Activated T-cell treated with anti-CD3 and anti-CD28 coated beads, Interleukin-2, amount 50 U/mL, for 24 hours (primary cell): ENCODE measurements at regions not wholly inside any gene's neighbourhood (a gene's known extent, or its start where the extent isn't known, plus 50 kb on each side); places are given as distances from the start of the nearest gene placed in this dataset.

Source experiments
- DNase-seq: peaks from one replicate; pipeline ENCODE4 v3.0.0-alpha.2; 2020
- H3K27ac Mint-ChIP-seq: 2 replicates; pipeline ENCODE4 v1.8.0; 2020; ENCODE audit warnings: mild to moderate bottlenecking, mixed read lengths
- H3K27me3 Mint-ChIP-seq: 2 replicates; pipeline ENCODE4 v1.8.0; 2020; ENCODE audit warnings: mixed read lengths
- H3K36me3 Mint-ChIP-seq: 2 replicates; pipeline ENCODE4 v1.8.0; 2020; ENCODE audit warnings: low read depth, mixed read lengths
- H3K4me1 Mint-ChIP-seq: 2 replicates; pipeline ENCODE4 v1.8.0; 2020; ENCODE audit warnings: low read depth, mixed read lengths
- H3K4me3 Mint-ChIP-seq: 2 replicates; pipeline ENCODE4 v1.8.0; 2020; ENCODE audit warnings: mild to moderate bottlenecking, moderate library complexity, mixed read lengths
- H3K9me3 Mint-ChIP-seq: 2 replicates; pipeline ENCODE4 v1.8.0; 2020; ENCODE audit warnings: mixed read lengths

DNA sequence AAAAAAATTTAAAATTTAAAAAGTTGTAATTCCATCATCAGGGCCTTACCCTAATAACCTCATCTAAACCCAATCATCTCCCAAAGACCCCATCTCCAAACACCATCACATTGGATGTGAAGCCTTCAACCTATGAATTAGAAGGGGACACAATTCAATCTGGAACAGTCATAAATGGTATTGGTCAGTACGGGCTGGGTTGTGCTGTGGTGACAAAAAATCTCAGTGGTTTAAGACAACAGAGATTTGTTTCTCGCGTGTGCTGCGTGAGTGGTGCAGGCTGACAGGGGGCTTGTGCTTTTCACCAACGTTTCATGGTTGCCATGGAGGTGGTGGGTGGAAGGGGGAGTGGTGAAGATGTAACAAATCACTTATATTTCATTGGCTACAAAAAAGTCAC lies 174.5 kb downstream of the INHBB start:
- H3K9me3 Mint-ChIP-seq = no peaks in the 10 kb centered on the region
- DNase-seq = no peak
- no peaks in the 10 kb centered on the region for H3K4me1 Mint-ChIP-seq
- peaks cover 30% of the 10 kb centered on the region for H3K27me3 Mint-ChIP-seq
- H3K27ac Mint-ChIP-seq = no peak overlapping the region
- no peaks in the 10 kb centered on the region for H3K36me3 Mint-ChIP-seq
- H3K4me3 Mint-ChIP-seq = no peak overlapping the region

DNA sequence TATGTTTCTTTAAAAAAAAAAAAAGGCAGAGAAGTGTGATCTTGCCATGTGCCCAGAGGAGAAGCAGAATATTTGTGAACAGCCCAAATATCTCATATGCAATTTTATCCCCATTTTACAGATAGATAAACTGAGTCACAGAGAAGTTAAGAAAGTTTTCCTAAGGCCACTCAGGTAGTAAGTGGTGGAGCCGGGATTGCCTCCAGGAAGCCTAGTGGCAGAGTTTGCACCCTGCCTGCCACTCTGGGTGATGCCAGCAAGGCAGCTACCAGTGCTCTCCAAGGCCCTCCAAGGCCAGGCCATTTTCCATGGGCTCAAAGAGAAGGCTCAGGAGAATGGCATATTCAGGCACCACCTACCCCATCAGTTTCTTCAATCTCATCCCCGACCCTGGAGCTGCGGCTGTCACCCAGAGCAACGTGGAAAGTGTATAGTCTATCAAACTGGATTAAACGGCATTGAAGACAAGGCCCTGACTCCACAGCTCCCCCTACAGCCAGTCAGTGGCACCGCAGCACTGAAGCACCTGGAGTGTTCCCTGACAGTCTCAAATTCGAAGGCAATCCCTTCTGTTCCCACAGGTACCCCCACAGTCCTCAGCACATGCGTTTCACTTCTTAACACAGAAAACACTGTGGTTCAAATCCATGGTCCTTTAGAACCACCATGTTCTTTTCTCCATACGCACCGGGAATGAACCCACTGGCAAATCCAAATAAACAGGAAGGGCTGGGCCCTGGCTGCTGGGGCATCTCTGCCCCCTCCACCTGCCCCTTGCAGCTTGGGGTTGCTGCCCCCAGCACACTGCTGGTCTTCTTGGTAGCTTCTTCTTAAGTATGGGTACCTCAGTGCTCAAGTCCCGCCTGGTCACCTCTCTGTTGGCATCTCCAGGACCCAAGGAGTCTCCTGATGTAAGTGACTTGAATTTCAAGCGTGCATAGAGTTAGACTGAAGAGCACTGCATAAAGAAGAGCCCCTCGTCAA lies 175.3 kb downstream of the INHBB start:
- Mint-ChIP-seq H3K27me3 (peaks cover 30% of the 10 kb centered on the region), H3K4me3 (no peak overlapping the region), H3K4me1 (no peaks in the 10 kb centered on the region), H3K36me3 (no peaks in the 10 kb centered on the region), H3K9me3 (no peaks in the 10 kb centered on the region), H3K27ac (no peak overlapping the region)
- peak; percentile 33 for DNase-seq

DNA sequence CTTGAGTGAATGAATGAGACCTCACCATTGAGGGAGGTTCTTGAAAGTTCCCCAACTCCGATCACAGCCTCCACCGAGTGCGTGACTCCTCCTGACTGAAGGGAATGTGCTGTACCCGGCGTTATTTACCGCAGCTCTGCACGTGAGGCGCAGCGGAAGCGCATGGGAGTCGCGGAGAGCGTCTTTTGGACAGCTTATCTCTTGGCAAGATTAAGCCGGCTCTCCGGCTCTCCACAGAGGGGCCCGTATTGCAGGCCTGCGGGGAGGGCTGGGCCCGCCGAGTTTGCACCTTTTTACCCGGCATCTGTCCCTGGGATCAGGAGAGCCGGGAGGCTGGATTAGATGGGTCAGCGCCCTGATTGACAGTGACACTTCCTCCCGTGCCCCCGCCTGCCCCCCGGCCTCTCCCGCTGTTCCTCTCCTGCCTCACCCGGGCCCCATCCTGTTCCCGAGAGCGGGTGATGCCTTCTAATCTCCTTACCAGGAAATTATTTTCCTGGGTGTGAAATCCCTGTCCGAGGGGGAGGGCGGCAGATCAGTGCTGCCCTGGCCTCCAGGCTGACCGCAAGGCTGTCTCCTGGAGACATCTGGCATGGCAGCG lies 176.3 kb downstream of the INHBB start:
- Mint-ChIP-seq H3K27me3 (peaks cover 28% of the 10 kb centered on the region), H3K9me3 (no peaks in the 10 kb centered on the region), H3K4me3 (no peak overlapping the region), H3K4me1 (no peaks in the 10 kb centered on the region), H3K27ac (no peak overlapping the region), H3K36me3 (no peaks in the 10 kb centered on the region)
- DNase-seq = no peak

DNA sequence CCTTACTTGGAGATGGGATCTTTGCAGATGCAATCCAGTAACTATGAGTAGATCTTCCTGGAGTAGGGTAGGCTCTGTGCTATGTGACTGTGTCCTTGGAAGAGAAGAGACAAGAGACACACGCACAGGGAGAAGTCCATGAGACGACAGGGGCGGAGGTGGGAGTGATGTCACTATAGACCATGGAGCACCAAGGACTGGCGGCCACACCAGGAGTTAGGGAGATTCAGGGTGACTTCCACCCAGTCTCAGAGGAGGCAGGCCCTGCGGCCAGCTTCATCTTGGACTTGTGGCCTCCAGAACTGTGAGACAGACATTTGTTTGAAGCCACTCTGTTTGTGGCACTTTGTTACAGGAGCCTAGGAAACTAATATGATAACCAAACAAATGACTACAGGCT lies 177.8 kb downstream of the INHBB start:
- no peaks in the 10 kb centered on the region for H3K9me3 Mint-ChIP-seq
- H3K4me3 Mint-ChIP-seq = no peak overlapping the region
- no peaks in the 10 kb centered on the region for H3K36me3 Mint-ChIP-seq
- peaks cover 19% of the 10 kb centered on the region for H3K27me3 Mint-ChIP-seq
- H3K27ac Mint-ChIP-seq = no peak overlapping the region
- H3K4me1 Mint-ChIP-seq = no peaks in the 10 kb centered on the region
- no peak for DNase-seq

DNA sequence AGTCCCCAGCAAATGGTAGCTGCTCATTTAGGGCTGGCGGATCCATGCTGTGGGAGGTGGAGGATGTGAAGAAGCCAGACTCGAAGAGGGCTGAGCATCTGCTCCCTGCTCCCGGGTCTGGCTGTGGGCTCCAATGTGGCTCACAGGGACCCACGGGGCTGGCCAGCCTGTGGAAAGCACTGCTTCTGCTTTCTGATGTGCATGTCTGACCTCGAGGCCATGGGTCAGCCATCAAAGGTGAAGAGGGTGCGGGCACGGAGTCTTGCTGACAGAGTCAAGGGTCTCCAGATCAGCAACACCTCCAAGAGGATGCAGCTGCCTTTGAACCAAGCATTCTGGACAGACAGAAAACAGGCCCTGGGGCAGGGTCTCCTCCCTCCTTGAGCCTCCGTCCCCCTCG lies 178.2 kb downstream of the INHBB start:
- H3K27me3 Mint-ChIP-seq = peaks cover 19% of the 10 kb centered on the region
- no peak for DNase-seq

DNA sequence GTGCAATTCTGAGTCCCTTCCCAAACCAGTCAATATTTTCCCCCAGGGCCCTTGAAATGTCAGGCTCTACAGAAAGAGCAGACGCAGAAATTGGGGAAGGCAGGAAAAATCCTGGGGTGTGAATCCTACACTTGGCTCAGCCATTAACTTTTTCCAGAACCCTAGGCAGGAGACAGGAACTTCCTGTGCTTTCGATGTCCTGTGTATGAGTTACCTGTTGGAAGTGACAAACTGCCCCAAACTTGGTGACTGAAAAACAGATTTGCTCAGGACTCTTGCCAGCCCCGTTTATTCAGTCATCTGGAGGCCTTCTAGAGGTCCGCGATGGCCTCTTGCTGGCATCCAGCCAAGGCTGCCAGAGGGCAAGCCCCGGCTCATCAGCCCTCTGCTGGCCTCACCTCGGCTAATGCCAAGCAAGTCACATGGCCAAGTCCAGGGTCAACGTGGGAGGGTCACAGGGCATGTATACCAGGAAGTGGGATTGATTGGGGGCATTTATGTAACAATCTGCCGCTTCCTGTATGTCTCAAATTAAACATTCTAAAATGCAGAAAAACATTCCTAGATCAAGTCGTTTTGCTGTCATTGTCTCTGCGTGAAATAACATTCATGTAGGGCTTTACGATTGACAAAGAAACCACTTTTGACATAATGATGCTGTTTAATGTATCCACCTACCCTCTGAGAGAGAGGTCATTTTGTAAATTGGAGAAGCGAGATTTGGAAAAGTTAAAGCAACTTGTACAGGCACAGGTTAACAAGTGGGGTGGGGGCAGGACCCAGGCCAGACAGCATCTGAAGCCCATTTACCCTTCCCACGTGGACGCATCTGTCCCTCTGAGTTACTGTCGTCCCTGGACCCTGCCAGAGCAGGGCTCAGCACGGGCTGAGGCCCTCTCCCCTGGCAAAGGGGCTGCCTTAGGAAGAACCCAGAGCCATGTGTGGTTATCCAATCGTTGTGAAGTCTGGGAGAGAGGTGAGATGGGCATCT lies 179.4 kb downstream of the INHBB start:
- Mint-ChIP-seq H3K27me3 (peaks cover 19% of the 10 kb centered on the region), H3K4me3 (no peak overlapping the region), H3K9me3 (no peaks in the 10 kb centered on the region)

More for the DNA sequence above, 178.2 kb downstream of the INHBB start:
- Mint-ChIP-seq H3K4me3 (no peak overlapping the region), H3K4me1 (no peaks in the 10 kb centered on the region), H3K27ac (no peak overlapping the region), H3K36me3 (no peaks in the 10 kb centered on the region), H3K9me3 (no peaks in the 10 kb centered on the region)

DNA sequence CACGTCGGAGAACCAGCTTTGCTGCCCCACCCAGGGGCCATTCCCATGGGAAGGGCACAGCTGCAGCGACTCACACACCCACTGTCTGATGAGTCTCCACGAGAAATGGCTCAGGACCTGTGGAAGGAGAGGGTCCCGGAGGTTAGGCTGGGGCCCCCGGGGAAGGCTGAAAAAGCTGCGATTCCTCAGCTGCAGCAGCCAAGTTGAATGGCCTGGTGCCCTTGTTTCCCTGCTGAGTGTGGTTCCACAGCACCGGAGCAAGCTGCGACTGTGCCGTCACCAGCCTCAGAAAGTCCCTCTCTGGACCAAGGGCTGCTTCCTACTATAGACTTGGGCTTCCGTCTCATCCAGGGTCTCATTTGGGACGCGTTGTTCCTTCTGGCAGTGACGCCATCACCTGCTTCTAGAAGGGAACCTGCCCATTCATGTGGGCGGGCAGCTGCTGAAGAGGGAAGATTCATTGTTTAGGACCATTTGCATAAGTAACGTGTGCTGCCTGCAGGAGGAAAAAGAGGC lies 180.2 kb downstream of the INHBB start:
- no peak overlapping the region for H3K4me3 Mint-ChIP-seq

More for the DNA sequence above, 179.4 kb downstream of the INHBB start:
- no peak for DNase-seq
- Mint-ChIP-seq H3K36me3 (no peaks in the 10 kb centered on the region), H3K4me1 (no peaks in the 10 kb centered on the region), H3K27ac (no peak overlapping the region)

DNA sequence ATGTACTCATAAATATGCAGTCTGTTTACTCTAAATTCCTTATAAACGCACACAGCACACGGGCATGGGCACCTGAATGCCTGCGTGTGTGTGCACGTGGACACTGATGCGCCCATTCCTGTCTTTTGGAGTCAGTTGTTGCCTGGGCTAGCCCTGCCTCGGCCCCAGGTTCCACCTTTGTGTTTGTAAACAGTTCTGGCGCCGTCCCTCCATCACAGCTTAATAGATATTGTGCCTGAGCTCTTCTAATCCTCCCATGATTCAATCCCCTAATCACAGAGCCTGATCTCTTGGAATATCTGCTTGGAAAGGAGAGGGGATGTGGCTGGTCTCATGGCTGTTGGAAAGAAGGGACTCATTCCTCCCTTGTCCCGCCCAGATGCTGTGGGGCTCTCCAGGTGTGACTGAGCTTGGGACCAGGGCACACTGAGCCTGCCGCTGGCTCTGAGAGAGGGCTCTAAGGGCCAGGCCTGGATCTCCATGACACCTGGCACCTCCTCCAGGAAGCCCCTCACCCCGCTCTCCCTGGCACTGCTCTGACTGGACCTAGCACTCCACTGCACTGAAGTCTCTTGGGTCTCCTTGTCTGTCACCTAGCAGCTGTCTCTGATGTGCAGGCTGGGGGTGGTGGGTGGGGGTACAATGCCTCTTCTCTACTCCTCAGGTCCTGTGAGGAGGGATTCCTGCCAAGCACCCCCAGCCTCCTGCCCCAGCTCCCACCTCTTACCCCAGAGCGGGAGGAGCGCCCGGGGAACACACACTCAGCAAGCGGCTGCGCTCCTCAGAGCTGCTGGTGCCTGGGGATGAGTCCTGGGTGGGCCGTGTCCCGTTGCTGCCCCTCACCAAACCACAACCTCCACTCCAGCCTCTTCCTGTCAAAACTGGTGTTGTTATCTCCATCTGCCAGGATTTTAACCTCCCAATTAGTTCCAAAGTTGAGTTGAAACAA lies 181.3 kb downstream of the INHBB start:
- H3K27me3 Mint-ChIP-seq = peaks cover 6% of the 10 kb centered on the region
- H3K4me3 Mint-ChIP-seq = no peak overlapping the region
- no peaks in the 10 kb centered on the region for H3K9me3 Mint-ChIP-seq

More for the DNA sequence above, 180.2 kb downstream of the INHBB start:
- Mint-ChIP-seq H3K36me3 (no peaks in the 10 kb centered on the region), H3K27ac (no peak overlapping the region), H3K27me3 (peaks cover 15% of the 10 kb centered on the region), H3K4me1 (no peaks in the 10 kb centered on the region), H3K9me3 (no peaks in the 10 kb centered on the region)
- no peak for DNase-seq

DNA sequence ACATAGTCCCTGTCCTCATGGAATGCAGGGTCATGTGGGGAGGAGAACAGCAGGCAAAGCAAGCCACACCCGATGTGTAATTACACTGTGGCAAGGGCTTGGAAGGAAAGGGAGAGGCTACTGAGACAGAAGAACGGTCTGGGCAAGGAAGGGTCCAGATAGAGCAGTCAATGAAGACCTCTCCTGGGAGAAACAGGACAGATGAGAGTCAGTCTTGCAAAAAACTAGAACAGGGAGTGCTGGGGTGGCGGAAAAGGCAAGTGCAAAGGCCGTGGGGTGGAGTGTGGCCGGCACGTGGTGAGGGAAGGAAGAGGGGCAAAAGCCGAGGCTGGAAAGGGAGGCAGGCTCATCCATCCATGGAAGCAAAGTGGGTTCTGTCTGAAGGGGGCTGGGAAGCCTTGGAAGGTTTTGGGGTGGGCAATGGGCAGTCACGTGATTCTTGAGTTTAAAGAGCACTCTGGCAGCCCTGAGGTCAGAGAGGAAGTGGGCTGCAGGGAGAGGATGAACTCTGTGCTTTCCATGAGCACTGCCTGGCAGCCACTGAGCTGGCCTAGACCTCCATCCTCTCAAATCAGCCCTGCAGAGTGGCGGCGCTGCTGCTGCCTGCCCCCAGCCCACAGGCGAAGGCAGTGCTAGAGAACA lies 182.2 kb downstream of the INHBB start:
- no peaks in the 10 kb centered on the region for H3K9me3 Mint-ChIP-seq
- DNase-seq = no peak
- H3K36me3 Mint-ChIP-seq = no peaks in the 10 kb centered on the region
- H3K4me3 Mint-ChIP-seq = no peak overlapping the region
- H3K27ac Mint-ChIP-seq = no peak overlapping the region
- peaks cover 6% of the 10 kb centered on the region for H3K27me3 Mint-ChIP-seq
- H3K4me1 Mint-ChIP-seq = no peaks in the 10 kb centered on the region

More for the DNA sequence above, 181.3 kb downstream of the INHBB start:
- Mint-ChIP-seq H3K4me1 (no peaks in the 10 kb centered on the region), H3K36me3 (no peaks in the 10 kb centered on the region), H3K27ac (no peak overlapping the region)
- DNase-seq = no peak

DNA sequence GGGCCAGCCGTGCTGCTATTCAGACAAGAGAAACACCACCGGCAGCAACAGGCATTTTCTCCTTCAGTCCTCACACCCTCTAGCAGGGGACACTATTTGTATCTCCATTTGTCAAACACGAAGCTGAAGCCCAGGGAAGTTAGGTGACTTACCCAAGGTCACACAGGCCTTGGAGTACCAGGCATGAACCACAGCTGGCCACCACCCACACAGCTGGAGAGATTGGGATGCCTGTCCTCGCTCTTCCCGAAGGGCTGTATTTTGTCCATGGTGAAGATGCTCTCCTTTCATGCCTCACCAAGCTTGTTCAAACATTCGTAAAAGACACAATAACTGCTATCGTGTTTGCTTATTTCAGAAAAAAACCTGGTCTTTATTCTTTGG lies 182.7 kb downstream of the INHBB start:
- no peak for DNase-seq
- Mint-ChIP-seq H3K9me3 (no peaks in the 10 kb centered on the region), H3K4me1 (no peaks in the 10 kb centered on the region), H3K27ac (no peak overlapping the region), H3K27me3 (peaks cover 5% of the 10 kb centered on the region), H3K36me3 (no peaks in the 10 kb centered on the region), H3K4me3 (no peak overlapping the region)

DNA sequence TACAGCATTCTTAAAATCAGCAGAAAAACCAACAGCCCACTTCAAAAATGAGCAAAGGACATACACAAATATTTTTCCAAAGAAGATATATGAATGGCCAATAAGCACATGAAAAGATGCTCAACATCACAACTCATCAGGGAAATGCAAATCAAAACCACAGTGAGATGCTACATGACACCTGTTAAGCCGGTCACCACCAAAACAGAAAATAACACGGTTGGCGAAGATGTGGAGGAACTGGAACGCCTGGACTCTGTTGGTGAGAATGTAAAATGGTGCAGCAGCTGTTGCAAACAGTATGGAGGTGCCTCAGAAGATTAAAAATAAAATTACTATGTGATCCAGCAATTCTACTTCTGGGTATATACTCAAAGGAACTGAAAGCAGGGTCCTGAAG lies 184.8 kb downstream of the INHBB start:
- Mint-ChIP-seq H3K27ac (no peak overlapping the region), H3K27me3 (peaks cover 2% of the 10 kb centered on the region), H3K9me3 (no peaks in the 10 kb centered on the region), H3K4me1 (no peaks in the 10 kb centered on the region), H3K36me3 (no peaks in the 10 kb centered on the region), H3K4me3 (no peak overlapping the region)
- no peak for DNase-seq

DNA sequence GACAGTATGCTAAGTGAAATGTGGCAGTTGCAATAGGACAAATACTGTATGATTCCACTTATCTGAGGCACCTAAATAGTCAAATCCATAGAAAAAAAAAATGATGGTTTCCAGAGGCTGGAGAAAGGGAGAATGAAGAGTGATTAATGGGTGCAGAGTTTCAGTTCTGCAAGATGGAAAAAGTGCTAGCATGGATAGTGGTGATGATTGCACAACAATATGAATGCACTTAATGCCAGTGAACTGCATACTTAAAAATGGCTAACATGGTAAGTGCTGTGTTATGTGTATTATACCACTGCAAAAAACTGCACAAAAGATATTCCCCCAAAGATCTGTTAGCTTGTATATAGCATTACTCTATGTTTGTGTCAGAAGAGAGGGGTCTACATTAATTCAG lies 185.4 kb downstream of the INHBB start:
- Mint-ChIP-seq H3K9me3 (no peaks in the 10 kb centered on the region), H3K27me3 (peaks cover 2% of the 10 kb centered on the region), H3K27ac (no peak overlapping the region), H3K4me3 (no peak overlapping the region), H3K36me3 (no peaks in the 10 kb centered on the region), H3K4me1 (no peaks in the 10 kb centered on the region)
- no peak for DNase-seq
